ENCODE measurements at regions not wholly inside any gene's neighbourhood (a gene's known extent, or its start where the extent isn't known, plus 50 kb on each side); places are given as distances from the start of the nearest gene placed in this dataset.

GRCh38 chr7:26560526-26561256, 269.0 kb downstream of the SNX10 start:
- DNase-seq = no peak

GRCh38 chr7:26562841-26563240, 271.2 kb downstream of the SNX10 start:
- DNase-seq = no peak

GRCh38 chr7:26563406-26563805, 271.7 kb downstream of the SNX10 start:
- no peak for DNase-seq

DNA sequence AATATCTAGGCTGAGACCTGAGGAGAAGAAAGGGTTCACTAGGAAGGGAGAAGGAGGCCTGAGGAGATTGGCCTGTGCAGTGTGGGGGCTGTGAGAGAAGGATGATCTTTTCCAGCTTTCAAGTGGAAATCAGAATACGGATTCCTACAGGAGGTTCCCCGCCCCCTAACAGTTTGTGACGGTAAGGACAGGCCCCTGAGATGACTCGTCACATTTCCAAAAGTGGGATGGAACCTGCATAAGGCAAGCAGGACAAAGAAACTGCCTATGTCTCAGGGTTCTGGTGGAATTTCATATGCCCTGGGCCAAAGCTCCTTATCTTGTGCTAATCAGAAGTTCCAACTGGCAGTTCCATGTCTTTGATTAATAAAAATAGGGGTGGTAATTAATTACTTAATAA, 275.6 kb downstream of the SNX10 start:
- DNase-seq = no peak

- no peak for DNase-seq
Observed at GRCh38 chr7:26574476-26574875, 282.8 kb downstream of the SNX10 start.

- DNase-seq = no peak
Observed at GRCh38 chr7:26580064-26580591, 284.3 kb downstream of the SKAP2 start.

- no peak for DNase-seq
Observed at GRCh38 chr7:26580711-26581110, 283.7 kb downstream of the SKAP2 start.

DNA sequence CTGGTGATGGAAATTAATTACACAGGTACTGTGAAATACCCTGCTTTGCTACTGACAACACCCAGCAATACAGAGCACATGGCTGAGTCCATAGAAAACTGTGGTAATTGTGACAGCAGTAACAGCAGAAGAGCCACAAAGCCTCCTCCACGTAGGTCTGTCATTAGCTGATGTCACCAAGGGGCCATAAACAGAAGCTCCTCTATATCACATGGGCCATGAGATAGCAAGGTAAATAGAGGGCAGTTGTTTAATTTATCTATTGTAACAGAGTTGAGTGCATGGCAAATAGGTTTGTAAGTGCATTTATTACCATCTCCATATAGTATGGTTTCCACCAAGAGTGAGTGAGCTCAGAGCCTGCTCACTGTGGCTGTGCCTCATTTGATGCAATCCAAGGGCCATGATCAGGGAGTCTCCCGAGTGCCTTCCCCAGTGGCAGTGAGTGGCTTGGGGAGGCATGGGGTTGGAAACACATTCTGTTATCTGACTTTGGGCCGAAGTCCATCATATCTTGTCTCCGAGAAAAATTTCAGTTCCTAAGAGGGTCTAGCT, 281.2 kb downstream of the SKAP2 start:
- DNase-seq = no peak

- no peak for DNase-seq
Observed at GRCh38 chr7:26584326-26584725, 280.1 kb downstream of the SKAP2 start.

DNA sequence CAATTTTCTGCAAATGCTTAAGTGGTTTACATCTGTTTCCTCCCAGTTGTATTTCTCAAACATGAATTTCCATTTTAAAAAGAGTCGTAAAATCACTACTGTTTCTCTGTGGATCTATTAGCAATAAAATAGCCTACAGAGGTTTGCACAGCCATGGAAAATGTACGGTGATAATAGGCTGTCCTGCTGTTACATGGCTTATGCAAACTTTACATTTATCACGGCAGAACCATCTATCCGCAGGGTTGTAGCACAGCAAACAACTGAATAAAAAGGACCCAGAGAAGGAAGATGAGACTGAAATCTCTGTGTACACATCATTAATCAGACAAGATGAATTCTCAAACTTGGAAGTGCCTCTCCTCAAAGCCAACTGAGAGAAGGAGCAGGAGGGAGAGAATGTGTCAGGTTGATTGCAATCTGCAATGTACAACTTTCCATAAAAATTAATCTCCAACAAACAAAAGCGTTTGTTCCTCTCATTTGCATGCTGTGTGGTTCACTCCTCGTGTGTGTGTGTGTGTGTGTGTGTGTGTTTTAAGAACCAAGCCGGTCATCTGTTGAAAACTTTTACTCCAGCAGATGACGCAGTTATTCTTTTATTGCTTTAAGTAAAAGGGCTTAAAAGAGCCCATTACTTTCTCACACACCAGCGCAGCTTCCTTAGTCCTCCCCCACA, 279.3 kb downstream of the SKAP2 start:
- no peak for DNase-seq

- no peak for DNase-seq
Observed at GRCh38 chr7:26587536-26587935, 276.9 kb downstream of the SKAP2 start.

DNA sequence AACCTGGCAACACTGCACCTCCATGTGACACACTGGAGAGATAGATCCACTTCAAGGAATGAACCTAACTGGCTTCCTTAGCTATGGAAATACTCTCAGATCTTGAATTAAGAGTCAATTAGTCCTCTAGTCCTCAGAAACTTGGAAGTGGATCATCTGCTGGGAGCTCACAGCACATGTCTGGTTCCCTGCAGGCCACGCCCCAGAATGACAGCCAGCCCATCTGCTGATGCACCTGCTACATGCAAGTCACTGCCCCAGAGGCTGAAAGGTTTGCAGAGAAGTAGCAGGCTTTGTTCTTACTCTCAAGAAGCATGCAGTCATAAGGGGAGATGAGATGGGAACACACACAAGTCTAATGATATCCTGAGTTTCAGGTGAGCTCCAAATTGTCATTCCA, 275.9 kb downstream of the SKAP2 start:
- DNase-seq = no peak

GRCh38 chr7:26590709-26591108, 273.7 kb downstream of the SKAP2 start:
- DNase-seq = peak; percentile 21

DNA sequence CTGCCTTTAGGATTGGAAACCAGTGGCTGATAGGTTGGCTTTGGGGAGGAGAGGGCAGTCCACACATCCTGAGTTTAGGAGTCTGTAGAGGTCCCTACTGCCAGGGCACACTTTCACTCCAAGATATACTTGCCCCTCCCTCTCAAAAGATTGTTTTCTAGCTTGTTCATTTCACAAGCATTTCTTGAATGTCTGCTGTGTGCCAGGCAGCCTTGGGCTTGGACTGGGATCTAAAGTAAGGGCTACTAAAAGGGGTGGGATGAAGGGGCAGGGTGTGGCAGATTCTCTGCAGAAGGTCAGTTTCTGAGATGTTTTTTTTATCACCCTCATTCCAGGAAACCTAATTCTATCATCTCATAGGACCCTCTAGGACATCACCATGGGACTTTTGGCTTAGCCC, 272.4 kb downstream of the SKAP2 start:
- no peak for DNase-seq

- no peak for DNase-seq
Observed at GRCh38 chr7:26593393-26593792, 271.0 kb downstream of the SKAP2 start.

DNA sequence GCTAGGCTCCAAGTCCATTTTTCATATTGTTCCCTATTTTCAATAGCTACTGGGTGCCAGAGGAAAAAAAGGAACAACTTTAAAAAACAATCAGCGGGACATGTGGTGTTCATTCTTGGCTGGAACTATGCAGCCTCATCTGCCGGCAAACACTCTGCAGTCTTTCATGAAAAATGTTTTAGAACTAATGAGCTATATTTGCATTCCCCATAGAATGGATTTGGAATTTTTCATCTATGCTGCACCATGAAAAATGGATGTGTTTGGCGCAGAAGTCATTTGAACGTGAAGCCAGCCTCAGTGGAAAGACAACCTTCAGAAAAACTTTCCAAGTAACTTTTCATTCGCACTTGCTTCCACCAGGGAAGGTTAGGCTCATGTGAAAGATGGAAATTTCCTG, 270.5 kb downstream of the SKAP2 start:
- no peak for DNase-seq

DNA sequence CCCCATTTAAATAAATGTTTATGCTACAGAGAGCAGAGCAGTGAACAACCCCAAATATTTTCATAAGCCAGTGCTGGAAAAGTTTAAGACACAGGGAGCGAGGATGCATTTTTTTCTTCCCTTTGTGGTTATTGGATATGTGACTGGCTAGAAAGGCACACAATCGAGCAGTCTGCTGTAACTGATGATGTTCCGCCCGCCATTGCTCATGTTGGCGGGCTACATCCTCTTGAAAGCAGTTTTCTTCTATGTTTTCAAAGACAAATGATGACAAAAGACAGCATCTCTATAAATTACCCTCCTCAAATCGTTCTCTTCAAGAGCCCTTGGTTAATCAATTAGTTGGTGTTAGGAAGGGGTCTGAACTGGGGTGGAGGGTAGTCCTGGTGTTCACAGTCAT, 269.8 kb downstream of the SKAP2 start:
- no peak for DNase-seq

DNA sequence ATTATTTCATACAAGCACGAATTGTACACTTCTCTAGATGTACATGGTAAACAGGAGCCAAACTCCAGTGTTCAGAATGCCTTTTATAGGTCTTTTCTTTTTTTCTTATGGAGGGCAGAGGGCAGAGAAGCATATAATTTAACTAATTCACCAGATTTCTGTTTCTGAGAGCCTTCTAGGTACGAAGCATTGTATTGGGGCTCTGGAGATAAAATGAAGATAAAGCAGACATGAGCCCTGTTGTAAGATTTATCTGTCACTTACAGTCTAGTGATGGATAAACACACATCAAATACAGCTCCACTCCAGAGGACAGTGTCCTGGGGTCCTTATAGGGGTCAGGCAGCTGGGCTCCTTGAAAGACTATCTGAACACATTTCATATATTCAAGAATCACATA, 265.5 kb downstream of the SKAP2 start:
- DNase-seq = no peak

- peak; percentile 12 for DNase-seq
Observed at GRCh38 chr7:26599982-26600381, 264.4 kb downstream of the SKAP2 start.

DNA sequence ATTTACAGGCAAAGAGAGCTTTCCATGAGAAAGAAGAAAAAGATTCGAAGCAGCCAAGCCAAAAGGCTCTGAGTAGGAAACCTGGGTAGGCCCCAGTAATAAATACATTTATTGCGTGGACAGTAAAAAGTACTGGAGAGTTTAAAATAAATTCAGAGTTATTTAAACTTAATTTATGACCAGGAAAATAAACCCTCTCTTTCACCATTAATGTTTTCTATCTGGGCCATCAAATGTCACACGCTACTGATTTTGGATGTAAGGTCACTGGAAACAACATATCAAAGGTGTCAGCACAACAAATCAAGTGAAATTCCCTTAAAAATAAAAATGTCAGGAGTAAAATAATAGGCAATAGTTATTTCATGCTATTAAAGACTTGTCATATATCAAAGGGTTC, 264.0 kb downstream of the SKAP2 start:
- no peak for DNase-seq

GRCh38 chr7:26603631-26604030, 260.8 kb downstream of the SKAP2 start:
- DNase-seq = no peak

- DNase-seq = no peak
Observed at GRCh38 chr7:26608402-26608801, 256.0 kb downstream of the SKAP2 start.

- no peak for DNase-seq
Observed at GRCh38 chr7:26609082-26609481, 255.3 kb downstream of the SKAP2 start.

DNA sequence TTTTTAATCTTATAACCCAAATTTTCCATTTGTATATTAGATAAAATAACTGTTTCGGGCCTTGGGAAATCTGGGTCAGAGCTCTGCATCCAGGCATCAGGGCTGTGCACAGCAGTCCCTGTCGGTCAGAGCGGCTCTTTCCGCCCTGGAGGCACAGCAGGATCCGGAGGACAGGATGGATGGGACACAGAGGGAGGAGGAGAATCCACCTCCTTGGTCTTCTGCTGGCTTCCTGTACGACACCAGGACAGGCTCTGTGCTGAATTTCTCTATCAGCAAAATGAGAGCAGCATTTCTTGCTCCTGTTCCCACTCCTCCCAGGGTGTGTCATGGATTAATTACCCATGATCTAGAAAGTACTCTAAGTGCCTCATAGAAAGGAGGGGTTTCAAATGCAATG, 254.9 kb downstream of the SKAP2 start:
- no peak for DNase-seq

Data from suppressor macrophage treated with lipopolysaccharide for 4 hours (primary cell).